IPS DF 6.9 (cell line): ENCODE measurements at regions not wholly inside any gene's neighbourhood (a gene's known extent, or its start where the extent isn't known, plus 50 kb on each side); places are given as distances from the start of the nearest gene placed in this dataset.

ENCODE experiments used
- DNase-seq: peaks from one replicate; pipeline ENCODE4 v3.0.0-alpha.2; 2013; ENCODE audit warnings: low read depth, low spot score
- H3K27ac ChIP-seq: one replicate; pipeline ENCODE4 v1.5.1; 2013; ENCODE audit warnings: low read length, control low read depth
- H3K27me3 ChIP-seq: 2 replicates; pipeline ENCODE4 v1.6.1; 2013; ENCODE audit warnings: mild to moderate bottlenecking, low read length; ENCODE audit not compliant: control insufficient read depth, insufficient read depth
- H3K36me3 ChIP-seq: 2 replicates; pipeline ENCODE4 v1.6.1; 2013; ENCODE audit warnings: low read length; ENCODE audit not compliant: control insufficient read depth, insufficient read depth
- H3K4me1 ChIP-seq: 2 replicates; pipeline ENCODE4 v1.6.1; 2013; ENCODE audit warnings: low read length; ENCODE audit not compliant: control insufficient read depth, insufficient read depth
- H3K4me3 ChIP-seq: 2 replicates; pipeline ENCODE4 v1.5.1; 2013; ENCODE audit warnings: mild to moderate bottlenecking, low read length
- H3K9me3 ChIP-seq: 2 replicates; pipeline ENCODE4 v1.6.1; 2013; ENCODE audit warnings: low read length, inconsistent platforms; ENCODE audit not compliant: control insufficient read depth, insufficient read depth
- WGBS: extraction: QIAGEN DNeasy Blood & Tissue Kit; methylation state at CpG from one replicate; pipeline ENCODE4 v1.1.7; 2013; ENCODE audit warnings: mixed read lengths, missing lambda C conversion rate; ENCODE audit not compliant: insufficient read length, insufficient coverage; 5-methylcytosine and 5-hydroxymethylcytosine counted together

DNA sequence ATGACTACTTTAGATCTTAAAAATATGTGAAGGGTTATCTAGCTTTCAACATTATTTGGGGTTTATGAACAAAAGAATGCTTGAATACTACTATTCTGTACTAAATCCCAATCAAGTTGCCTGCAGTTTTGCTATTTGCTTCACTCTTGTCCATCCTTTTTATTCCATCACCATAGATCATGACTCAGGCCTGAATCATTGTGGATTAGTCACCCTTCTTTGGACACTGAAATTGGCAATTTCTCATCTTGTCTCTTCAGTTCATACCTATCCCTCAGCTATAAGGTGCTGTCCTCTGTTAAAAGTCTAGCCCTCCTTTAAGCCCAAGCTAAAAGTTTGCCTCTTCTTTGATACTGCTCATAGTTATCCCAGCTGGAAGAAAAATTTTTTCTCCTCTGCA is 199.1 kb downstream of the CENPW start:
- H3K4me3 ChIP-seq, result no peak overlapping the region
- H3K27ac ChIP-seq, result no peak overlapping the region
- DNase-seq, result no peak
- H3K9me3 ChIP-seq, result no peaks in the 10 kb centered on the region
- no peaks in the 10 kb centered on the region for H3K36me3 ChIP-seq
- H3K4me1 ChIP-seq, result no peaks in the 10 kb centered on the region
- H3K27me3 ChIP-seq, result no peaks in the 10 kb centered on the region

GRCh38 chr6:126540161-126540560 is 200.2 kb downstream of the CENPW start:
- DNase-seq, result no peak
- Histone ChIP-seq H3K9me3 (no peaks in the 10 kb centered on the region), H3K4me1 (no peaks in the 10 kb centered on the region), H3K36me3 (no peaks in the 10 kb centered on the region), H3K27ac (no peak overlapping the region), H3K4me3 (no peak overlapping the region), H3K27me3 (no peaks in the 10 kb centered on the region)

DNA sequence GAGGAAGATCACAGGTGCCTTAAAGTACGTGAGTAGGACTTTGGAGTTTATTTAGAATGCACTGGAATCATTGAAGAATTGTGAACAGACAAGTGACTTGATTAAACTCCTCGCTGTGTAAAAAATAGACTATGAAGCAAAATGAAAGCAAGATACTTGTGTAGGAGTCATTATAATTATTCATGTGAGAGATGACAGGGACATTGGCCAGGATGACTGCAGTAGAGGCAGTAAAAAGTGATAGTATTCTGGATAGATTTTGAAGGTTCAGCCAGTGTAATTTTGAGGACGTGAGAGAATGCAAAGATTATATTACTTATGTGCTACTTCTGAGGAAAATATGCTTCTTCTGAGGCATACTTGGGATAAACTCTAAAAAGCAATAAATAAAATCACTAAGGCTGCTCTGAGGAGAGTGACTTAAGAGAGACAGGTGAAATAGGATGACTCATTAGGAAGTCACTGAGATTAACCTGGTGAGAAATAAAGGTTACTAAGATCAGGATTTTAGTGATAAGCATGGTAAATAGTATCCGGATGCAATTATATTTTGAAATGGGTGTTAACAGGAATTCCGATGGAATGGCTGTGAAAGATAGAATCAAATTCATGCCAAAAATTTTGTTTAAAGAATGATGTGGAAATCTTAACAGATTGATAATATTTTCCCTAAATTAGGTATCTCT is 202.0 kb downstream of the CENPW start:
- H3K4me3 ChIP-seq, result no peak overlapping the region
- H3K9me3 ChIP-seq, result no peaks in the 10 kb centered on the region
- no peaks in the 10 kb centered on the region for H3K27me3 ChIP-seq
- no peaks in the 10 kb centered on the region for H3K36me3 ChIP-seq
- WGBS, result no CpG with 5 or more reads among the region's 5 CpGs
- DNase-seq, result no peak
- no peak overlapping the region for H3K27ac ChIP-seq
- no peaks in the 10 kb centered on the region for H3K4me1 ChIP-seq

DNA sequence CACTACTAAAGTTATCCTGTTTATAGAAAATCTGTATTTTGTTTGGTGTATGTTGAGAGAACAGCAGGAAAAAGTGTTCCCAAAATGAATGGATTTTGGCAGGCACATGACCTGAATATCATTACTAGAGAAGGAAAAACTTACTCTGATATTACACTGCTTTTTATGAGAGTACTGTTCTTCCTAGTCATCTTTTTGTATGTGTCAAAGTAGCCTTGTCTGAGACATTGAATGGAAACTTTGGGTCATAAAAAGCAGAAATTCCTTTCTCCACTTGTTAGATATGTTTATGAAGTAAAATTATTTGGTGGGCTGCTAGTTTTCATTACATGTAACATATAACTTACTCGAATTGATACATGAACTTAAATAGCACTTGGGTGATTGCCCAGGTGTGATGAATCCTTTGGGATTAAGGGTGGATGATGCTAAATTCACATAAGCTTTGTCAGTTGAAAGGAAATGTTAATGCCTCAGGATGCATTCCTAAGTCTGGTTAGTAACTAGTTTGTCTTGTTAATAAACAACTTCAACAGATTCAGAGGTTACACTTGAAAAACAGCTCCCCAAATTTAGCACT is 206.7 kb downstream of the CENPW start:
- Histone ChIP-seq H3K9me3 (no peaks in the 10 kb centered on the region), H3K4me1 (no peaks in the 10 kb centered on the region), H3K4me3 (no peak overlapping the region), H3K27ac (no peak overlapping the region), H3K27me3 (no peaks in the 10 kb centered on the region), H3K36me3 (no peaks in the 10 kb centered on the region)
- no peak for DNase-seq
- no CpG with 5 or more reads among the region's 1 CpG for WGBS

- H3K36me3 ChIP-seq, result no peaks in the 10 kb centered on the region
- no peaks in the 10 kb centered on the region for H3K27me3 ChIP-seq
- no peak overlapping the region for H3K27ac ChIP-seq
- no CpG with 5 or more reads among the region's 2 CpGs for WGBS
- no peak for DNase-seq
- no peak overlapping the region for H3K4me3 ChIP-seq
- H3K9me3 ChIP-seq, result no peaks in the 10 kb centered on the region
- no peaks in the 10 kb centered on the region for H3K4me1 ChIP-seq
Measured at GRCh38 chr6:126548300-126548699, 208.4 kb downstream of the CENPW start.

DNA sequence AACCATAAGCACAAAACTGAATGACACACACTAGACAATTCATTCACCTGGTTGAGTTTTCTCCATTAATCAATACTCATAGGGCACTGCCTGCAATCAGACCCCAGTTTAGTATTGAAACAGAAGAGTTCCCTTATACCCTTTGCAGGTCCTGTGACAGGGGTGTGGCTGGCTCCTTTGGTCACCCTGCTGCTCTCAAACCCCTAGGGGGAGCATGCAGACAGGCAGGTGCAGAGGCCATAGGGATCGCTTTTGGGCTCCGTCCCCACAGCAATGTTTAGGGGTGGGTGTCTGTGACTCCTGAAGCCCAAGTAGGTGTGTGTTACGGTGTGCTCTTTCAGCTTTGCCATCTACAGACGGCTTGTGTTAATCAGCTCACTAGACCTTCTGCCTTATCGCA is 210.4 kb downstream of the CENPW start:
- Histone ChIP-seq H3K9me3 (no peaks in the 10 kb centered on the region), H3K36me3 (no peaks in the 10 kb centered on the region), H3K27ac (no peak overlapping the region), H3K27me3 (no peaks in the 10 kb centered on the region), H3K4me1 (no peaks in the 10 kb centered on the region), H3K4me3 (no peak overlapping the region)
- no peak for DNase-seq
- WGBS, result no CpG with 5 or more reads among the region's 5 CpGs

- no peak for DNase-seq
- no peaks in the 10 kb centered on the region for H3K9me3 ChIP-seq
- H3K4me1 ChIP-seq, result no peaks in the 10 kb centered on the region
- H3K4me3 ChIP-seq, result no peak overlapping the region
- no peaks in the 10 kb centered on the region for H3K36me3 ChIP-seq
- WGBS, result no CpG with 5 or more reads among the region's 1 CpG
- H3K27me3 ChIP-seq, result no peaks in the 10 kb centered on the region
- H3K27ac ChIP-seq, result no peak overlapping the region
Measured at GRCh38 chr6:126551832-126552231, 211.9 kb downstream of the CENPW start.

- Histone ChIP-seq H3K4me1 (no peaks in the 10 kb centered on the region), H3K9me3 (no peaks in the 10 kb centered on the region)
- WGBS, result no CpG with 5 or more reads among the region's 1 CpG
Measured at GRCh38 chr6:126553854-126554253, 213.9 kb downstream of the CENPW start.

DNA sequence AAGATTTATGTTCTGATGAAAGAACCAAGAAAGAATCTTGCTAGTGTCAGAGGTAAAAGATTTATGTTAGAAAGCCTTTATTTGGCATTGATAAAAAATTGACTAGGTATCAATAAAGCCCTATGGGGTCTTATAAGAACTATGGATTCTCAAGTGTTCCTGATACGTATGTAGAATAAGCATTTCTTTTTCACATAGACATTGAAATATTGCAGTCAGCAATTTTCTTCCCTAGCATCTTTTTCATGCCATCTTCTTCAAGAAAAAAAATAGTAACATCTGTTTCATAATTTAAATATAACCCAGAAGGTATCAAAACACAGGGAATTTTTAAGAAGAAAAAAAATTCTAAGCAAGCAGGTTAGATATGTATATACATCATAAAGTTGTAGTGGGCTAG is 230.6 kb downstream of the CENPW start:
- Histone ChIP-seq H3K27ac (no peak overlapping the region), H3K27me3 (no peaks in the 10 kb centered on the region), H3K4me3 (no peak overlapping the region), H3K9me3 (no peaks in the 10 kb centered on the region), H3K36me3 (no peaks in the 10 kb centered on the region), H3K4me1 (no peaks in the 10 kb centered on the region)
- no peak for DNase-seq
- WGBS, result no CpG with 5 or more reads among the region's 1 CpG

More at GRCh38 chr6:126553854-126554253, 213.9 kb downstream of the CENPW start:
- Histone ChIP-seq H3K4me3 (no peak overlapping the region), H3K27me3 (no peaks in the 10 kb centered on the region), H3K27ac (no peak overlapping the region), H3K36me3 (no peaks in the 10 kb centered on the region)
- no peak for DNase-seq

DNA sequence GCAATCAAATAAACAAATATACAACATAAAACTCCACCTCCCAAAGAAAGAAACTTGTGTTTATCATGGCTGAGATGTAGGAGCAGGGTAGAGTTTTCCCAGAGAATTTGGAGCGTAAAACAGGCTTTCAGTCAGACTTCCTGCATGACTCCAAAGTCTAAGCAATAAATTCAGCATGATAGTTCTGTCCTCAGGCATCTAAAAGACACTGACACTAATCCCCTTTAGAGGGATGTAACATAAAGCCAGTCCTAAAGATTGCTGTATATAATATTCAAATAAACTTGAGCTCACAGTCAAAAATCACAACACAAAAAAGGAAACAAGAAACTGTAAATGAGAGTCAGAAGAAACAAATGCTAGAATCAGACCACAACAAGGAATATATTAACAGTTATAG is 234.4 kb downstream of the CENPW start:
- Histone ChIP-seq H3K4me3 (no peak overlapping the region), H3K27ac (no peak overlapping the region), H3K9me3 (no peaks in the 10 kb centered on the region), H3K27me3 (no peaks in the 10 kb centered on the region), H3K4me1 (no peaks in the 10 kb centered on the region), H3K36me3 (no peaks in the 10 kb centered on the region)
- no peak for DNase-seq
- no CpG with 5 or more reads among the region's 1 CpG for WGBS

GRCh38 chr6:126581316-126581715 is 241.4 kb downstream of the CENPW start:
- Histone ChIP-seq H3K4me1 (no peaks in the 10 kb centered on the region), H3K36me3 (no peaks in the 10 kb centered on the region), H3K27ac (no peak overlapping the region), H3K4me3 (no peak overlapping the region), H3K9me3 (no peaks in the 10 kb centered on the region), H3K27me3 (no peaks in the 10 kb centered on the region)
- no peak for DNase-seq
